GM12865 (cell line): ENCODE measurements at regions not wholly inside any gene's neighbourhood (a gene's known extent, or its start where the extent isn't known, plus 50 kb on each side); places are given as distances from the start of the nearest gene placed in this dataset.

Source experiments
- DNase-seq: peaks from one replicate; pipeline ENCODE4 v3.0.0; 2010; ENCODE audit warnings: low read depth
- H3K4me3 ChIP-seq: 2 replicates; pipeline ENCODE4 v1.5.1; 2011; ENCODE audit warnings: mild to moderate bottlenecking, low read depth, low read length, control low read depth
- CTCF ChIP-seq: IDR thresholded peaks from 2 replicates; pipeline ENCODE4 v1.5.1; 2011; ENCODE audit warnings: low read length, control low read depth, low read depth, inconsistent platforms; ENCODE audit not compliant: insufficient read depth; ENCODE audit errors: missing control alignments

DNA sequence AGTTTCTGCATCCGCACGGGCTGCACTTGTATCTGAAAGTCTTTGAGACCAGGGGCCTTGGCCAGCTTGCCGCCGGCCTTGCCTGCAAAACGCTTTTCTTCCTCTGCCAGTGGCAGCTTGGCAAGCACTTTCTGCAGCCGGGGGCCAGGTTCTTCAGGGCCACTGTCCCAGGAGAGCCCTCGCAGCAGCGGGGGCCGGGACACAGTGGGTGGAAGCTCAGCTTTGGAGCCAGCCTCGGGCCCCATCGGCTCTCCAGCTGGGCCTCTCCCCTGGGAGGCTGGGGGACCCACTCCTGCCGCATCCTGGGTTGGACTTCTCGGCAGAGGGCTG is 57.5 kb upstream of the LYVE1 start:
- H3K4me3 ChIP-seq: no peak overlapping the region
- no peak for TF ChIP-seq CTCF
- no peak for DNase-seq

- TF ChIP-seq CTCF: no peak
- DNase-seq: no peak
- no peak overlapping the region for H3K4me3 ChIP-seq
These were observed 57.0 kb upstream of the LYVE1 start for GRCh38 chr11:10625281-10625981.

GRCh38 chr11:10623797-10624761 is 55.6 kb upstream of the LYVE1 start:
- no peak overlapping the region for H3K4me3 ChIP-seq
- DNase-seq: peak; percentile 34
- TF ChIP-seq CTCF: peak; percentile 49

DNA sequence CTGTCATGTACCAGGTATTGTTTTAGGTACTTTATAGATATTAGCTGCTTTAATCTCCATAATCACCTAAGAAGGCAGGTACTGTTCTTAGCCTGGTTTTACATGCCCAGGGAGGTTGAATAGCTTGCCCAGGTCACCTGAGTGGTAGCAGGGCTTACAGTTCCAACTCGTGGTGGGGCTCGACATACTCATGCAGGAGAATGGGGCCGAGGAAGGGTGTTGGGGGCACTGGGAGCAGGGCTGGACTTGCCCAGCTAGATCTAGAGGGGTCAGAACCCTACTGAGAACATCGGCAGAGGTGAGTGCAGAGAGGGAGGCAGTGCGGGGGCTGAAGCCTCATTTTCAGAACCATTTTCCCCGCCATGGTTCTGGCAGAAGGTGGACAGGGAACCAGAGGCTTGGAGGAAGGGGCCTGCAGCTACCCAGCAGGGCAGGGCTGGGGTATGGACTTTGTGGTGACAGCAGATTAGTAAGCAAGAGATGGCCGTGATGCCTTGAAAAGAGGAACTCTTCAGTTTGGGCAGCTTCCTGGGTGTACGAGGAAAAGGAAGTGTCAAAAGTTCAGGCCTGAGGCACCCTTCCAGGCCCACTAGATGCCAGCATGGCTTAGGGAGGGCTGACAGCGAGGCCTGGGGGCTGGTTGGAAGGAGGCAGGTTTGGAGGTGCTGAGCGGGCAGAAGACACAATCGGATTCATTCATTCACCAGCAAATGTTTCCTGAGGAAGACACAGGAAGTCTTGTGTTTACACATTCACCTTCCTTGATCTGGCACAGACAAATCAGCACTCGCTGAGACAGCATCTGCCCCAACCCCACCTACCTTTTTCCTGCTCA is 54.7 kb upstream of the LYVE1 start:
- DNase-seq: peak; percentile 19
- TF ChIP-seq CTCF: no peak
- no peak overlapping the region for H3K4me3 ChIP-seq

GRCh38 chr11:10622108-10622507 is 53.6 kb upstream of the LYVE1 start:
- no peak for TF ChIP-seq CTCF
- no peak for DNase-seq
- H3K4me3 ChIP-seq: no peak overlapping the region

- H3K4me3 ChIP-seq: no peak overlapping the region
- no peak for TF ChIP-seq CTCF
- no peak for DNase-seq
These were observed 50.7 kb upstream of the LYVE1 start for GRCh38 chr11:10619131-10619680.
